ENCODE measurements at regions not wholly inside any gene's neighbourhood (a gene's known extent, or its start where the extent isn't known, plus 50 kb on each side); places are given as distances from the start of the nearest gene placed in this dataset.
"Not testable (repeated sequence)": the region's sequence is repeated elsewhere in the genome, so short reads cannot be mapped to it uniquely, and the experiment has no call there.

GRCh38 chr6:140039364-140039763 lies 664.9 kb upstream of the CITED2 start:
- no peak for DNase-seq

DNA sequence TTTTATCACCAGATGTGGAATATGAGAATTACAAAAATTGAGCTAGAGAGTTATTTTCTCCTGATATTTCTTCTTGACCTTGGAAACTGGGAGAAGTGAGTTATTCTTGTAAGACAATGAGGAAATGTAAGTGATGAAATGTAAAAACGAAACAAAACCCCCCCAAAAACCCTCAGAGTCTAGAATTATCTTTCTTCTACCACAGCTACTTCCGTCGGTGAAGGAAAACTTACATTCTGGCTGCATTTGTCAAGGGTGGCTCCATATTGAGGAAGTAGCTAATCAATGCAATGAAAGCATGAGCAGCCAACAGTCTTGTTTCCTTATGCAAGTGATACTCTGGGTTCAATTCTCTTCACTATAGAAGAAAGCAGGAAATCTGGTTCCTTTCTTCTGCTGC lies 661.7 kb upstream of the CITED2 start:
- no peak for DNase-seq

DNA sequence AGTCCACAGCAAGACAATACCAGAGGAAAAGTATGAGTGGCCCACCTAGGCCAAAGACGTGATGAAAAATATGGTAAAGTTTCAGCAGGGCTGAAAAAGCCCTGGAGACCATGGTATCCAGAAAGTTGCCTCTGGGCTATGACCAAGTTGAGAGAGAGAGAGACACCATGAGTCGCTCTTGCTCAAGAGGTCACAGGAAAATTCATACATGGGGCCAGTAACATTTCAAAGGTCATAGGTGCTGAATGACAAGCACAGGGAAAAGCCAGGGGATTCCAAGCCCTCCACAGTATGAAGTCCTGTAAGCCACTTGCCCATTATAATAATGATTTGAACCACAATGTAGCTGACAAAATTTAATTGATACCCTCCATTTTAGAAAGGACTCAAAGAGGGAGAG lies 657.7 kb upstream of the CITED2 start:
- no peak for DNase-seq

- no peak for DNase-seq
Measured at GRCh38 chr6:140029551-140029950, 655.1 kb upstream of the CITED2 start.

- DNase-seq = no peak
Measured at GRCh38 chr6:140027219-140027618, 652.8 kb upstream of the CITED2 start.

GRCh38 chr6:140026546-140026945 lies 652.1 kb upstream of the CITED2 start:
- DNase-seq = no peak

DNA sequence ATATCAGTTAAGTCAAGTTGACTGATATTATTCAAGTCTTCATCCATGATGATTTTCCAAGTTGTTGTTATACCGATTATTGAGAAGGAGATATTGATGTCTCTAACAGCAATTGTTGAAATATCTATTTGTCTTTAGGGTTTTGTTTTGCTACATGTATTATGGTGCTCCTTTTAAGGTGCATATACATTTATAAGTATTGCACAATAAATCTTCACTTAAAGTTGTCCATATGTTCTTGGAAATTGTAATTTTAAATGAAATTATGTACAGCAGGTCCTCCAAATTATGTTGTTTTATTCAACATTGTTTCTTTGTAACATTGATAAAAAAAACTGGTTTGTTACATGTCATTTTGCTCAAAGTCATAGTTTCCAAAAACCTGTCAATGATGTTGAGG lies 650.7 kb upstream of the CITED2 start:
- no peak for DNase-seq

DNA sequence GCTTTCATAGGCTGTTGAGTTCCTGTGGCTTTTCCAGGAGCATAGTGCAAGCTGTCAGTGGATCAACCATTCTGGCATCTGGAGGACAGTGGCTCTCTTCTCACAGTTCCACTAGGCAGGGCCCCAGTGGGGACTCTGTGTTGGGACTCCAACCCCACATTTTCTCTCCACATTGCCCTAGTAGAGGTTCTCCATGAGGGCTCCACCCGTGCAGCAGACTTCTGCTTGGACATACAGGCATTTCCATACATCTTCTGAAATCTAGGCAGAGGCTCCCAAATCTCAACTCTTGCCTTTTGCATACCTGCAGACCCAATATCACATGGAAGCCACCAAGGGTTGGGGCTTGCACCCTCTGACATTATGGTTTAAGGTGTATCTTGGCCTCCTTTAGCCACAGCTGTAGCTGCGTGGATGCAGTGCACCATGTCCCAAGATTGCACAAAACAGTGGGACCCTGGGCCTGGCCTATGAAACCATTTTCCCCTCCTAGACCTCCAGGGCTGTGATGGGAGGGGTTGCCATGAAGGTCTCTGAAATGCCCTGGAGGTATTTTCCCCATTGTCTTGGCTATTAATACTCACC lies 645.9 kb upstream of the CITED2 start:
- DNase-seq = no peak

- no peak for DNase-seq
Measured at GRCh38 chr6:140018588-140018987, 644.1 kb upstream of the CITED2 start.

- no peak for DNase-seq
Measured at GRCh38 chr6:140017470-140017869, 643.0 kb upstream of the CITED2 start.

DNA sequence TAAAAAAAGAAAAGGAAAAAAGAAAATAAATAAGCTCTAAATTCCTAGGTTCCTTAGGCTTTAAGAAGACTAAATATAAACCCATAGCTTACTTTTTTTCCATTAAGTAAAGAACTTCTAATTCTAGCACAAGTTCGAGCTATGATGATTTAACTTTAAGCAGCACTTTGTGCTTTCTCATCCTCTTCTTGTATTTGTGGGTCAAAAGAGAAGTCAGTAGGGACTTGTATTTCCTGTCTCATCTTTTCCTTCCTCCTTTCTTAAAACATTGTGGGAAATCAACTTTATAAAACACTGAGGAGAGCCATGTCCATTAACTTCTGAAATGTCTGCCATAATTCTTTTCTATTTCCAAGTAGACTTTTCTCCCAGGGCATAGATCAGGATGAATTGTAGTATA lies 637.7 kb upstream of the CITED2 start:
- DNase-seq = no peak

- DNase-seq = no peak
Measured at GRCh38 chr6:140011537-140011936, 637.1 kb upstream of the CITED2 start.

DNA sequence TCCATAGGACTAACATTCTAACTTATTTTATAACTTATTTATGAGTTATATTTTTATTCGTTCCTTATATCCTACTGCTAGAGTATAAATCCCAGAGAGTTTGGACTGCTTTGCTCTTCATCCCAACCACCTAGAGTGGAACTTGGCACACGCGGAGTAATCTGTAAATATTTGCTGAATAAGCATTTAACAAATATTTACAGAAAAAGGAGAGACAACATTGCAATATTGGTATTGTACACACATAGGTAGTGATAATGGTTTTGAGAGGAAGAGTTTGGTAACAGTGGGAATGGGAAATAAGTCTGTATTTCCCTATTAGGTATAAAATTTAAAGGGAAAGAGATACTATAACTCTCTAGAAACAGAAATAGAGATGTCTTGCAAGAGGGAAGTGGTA lies 634.8 kb upstream of the CITED2 start:
- DNase-seq = no peak

GRCh38 chr6:140007525-140007924 lies 633.1 kb upstream of the CITED2 start:
- DNase-seq = no peak

DNA sequence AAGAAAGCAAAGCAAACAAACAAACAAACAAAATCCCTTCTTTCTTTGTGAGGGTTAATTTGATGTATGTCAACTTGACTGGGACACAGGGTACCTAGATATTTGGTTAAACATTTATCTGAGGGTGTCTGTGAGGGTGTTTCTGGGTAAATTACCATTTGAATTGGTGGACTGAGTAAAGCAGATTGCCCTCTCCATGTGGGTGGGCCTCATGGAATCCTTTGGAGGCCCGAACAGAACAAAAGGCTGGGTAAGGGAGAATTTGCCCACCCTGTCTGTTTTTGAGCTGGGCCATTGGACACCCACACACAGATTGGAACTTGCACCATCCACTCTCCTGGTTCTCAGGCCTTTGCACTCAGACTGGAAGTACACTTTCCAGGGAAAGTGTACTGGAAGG lies 628.8 kb upstream of the CITED2 start:
- no peak for DNase-seq

DNA sequence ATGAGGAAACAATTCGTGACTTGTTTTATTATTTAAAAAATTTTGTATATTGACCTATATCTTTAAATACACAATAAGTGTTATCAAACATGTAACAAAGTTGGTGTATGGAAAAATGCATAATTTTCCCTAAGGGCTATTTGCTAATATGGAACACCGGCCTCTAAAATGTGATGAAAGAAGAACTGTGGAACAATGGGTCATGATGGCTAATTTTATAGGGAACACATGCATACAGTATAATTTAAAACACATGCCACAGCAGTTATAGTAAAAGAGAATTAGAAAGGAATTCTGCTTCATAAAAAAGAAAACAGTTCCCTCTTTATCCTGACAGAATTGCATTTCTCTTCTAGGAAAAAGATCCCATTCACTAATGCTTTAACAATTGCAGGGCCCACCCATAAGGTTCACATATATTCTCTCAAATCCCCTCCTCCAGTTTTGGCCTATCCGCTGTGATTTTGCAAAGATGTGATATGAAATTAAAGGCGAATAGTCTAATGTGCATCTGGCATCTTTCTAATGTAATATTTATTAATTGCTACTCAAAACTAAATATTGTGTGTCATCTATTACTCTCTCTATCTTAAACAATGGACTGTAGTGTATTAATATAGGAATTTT lies 628.1 kb upstream of the CITED2 start:
- DNase-seq = no peak

DNA sequence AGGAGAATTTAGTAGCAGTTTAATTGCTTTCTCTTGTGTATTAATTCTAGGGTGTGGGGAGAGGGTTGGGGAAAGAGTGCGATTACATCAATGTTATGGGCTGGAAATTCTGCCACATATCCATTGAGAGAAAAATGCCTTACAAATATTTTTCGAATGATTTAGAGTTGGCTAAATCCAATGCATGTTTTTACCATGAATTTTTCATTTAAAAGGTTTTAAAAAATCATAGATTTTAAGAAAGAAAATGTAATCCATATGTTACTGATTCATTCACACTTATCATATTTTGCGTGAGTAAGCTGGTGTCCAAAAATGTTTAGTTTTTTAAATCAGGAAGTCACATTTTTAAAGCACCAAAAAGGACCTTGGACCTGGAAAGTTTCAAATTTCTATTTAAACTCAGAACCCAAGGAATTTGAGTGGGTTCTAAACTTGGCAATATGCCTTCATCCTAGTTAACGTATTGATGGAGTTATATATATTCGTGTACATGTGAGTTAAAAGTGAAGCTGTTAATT lies 627.4 kb upstream of the CITED2 start:
- DNase-seq = no peak

DNA sequence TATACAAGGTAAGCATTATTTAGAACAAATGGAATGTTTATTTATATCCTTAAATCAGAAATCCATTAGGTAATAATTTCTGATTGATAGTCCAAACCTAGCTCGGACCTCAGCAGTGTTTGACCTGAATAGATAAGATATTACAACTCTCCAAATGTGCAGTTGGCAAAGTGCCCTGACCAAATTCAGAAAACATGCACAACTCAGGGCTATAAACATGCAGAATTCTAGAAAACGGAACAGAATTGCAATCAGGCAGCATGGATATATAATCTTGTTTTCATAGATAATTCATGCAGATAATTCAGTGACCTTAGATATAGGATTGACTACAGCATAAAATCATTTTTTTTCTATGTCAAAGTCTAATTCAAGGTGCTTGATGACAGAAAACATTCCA lies 626.6 kb upstream of the CITED2 start:
- DNase-seq = no peak

DNA sequence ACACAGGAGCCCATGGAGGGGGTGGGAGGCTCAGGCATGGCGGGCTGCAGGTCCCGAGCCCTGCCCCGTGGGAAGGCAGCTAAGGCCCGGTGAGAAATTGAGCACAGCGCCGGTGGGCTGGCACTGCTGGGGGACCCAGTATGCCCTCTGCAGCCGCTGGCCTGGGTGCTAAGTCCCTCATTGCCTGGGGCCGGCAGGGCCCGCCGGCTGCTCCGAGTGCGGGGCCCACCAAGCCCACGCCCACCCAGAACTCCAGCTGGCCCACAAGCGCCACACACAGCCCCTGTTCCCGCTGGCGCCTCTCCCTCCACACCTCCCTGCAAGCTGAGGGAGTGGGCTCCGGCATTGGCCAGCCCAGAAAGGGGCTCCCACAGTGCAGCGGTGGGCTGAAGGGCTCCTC lies 625.2 kb upstream of the CITED2 start:
- DNase-seq = not testable (repeated sequence)

DNA sequence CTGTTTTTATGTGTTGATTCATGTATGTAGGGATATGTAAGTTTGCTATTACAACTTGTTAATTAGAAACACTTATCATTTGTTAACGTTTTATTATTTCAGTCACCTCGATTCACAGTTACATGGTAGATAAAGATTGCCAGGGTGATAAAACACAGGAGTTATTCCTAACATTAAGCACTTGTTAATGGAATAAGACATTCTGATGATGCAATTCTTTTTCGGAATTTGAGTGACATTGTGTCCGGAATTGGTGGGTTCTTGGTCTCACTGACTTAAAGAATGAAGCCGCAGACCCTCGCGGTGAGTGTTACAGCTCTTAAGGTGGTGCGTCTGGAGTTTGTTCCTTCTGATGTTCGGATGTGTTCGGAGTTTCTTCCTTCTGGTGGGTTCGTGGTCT lies 624.0 kb upstream of the CITED2 start:
- DNase-seq = not testable (repeated sequence)

DNA sequence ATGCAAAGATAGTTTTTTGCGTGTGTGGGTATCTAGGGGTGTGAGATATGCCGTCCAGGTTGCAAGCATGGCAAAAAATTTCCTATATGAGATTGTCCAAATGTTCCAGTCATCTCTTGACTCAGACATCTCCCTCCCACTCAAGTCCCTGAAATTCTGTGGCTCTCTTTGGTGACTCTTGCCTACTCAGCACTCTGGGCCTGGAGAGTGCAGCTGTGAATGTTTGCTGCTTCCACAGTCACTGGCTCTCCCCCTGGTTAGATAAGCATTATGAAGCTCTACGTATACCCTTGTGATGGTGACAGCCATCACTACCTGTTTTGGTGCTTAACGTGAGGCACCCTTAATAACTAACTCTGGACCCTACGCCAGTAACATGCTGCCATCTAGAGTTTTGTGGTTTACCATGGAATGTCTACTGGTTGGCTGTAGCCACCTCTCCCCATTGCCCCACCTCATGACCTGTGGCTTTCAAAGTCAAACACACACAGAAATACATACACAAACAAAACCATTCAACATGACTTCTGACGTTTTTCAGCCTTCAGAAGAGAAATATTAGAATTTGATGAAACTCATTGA lies 621.9 kb upstream of the CITED2 start:
- DNase-seq = no peak

DNA sequence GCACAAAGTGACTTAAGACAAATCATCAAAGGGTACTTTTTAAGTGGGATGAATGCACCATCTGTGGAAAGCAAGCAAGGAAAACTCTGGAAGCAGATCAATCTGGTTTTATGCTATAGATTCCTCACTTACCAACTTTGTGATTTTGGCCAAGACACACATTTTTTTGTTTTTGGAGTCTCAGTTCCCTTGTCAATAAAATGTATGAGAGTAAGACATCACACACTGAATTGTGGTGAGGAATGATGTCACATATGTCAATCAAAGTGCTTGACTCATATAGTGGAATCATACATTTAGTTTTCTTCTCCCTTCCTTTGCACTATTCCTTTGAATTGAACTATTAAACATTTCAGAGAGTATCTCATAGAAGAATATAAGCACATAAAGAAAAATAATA lies 620.5 kb upstream of the CITED2 start:
- no peak for DNase-seq

DNA sequence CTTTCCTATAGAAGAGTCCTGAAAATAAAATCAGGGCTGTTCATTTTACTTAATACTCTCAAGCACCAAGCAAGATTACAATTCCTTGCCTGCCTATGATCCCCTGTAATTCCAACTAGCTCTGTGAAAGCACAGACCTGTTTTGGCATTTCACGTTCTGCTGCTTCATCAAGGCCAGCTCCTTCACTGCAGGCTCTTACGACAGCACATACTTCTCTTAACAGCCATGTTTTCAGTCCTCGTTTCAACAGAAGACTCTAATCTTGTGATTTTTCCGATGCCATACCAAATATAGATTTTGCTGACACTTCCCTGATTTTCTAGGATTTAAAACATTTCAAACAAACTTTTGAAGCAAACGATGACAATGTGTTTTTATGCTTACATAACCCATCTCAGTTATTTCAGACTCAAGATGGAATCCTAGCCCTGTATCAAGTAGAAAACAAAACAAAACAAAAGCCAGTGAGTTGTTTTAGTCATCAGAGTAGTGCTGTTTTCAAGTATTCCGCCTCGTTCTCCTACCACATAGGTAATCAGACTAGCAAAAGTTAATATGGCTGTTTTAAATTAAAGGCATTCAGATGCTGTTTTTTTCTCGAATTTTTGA lies 616.5 kb upstream of the CITED2 start:
- DNase-seq = no peak

GRCh38 chr6:139990026-139990686 lies 615.7 kb upstream of the CITED2 start:
- DNase-seq = no peak

Data from stimulated activated CD4-positive, alpha-beta T cell treated with anti-CD3 and anti-CD28 coated beads, Interleukin-15, amount 100 ng/mL, for 24 hours (primary cell).